Activated CD8-positive, alpha-beta memory T cell treated with anti-CD3 and anti-CD28 coated beads, Interleukin-2, amount 50 U/mL, for 4 hours (primary cell): ENCODE measurements at regions not wholly inside any gene's neighbourhood (a gene's known extent, or its start where the extent isn't known, plus 50 kb on each side); places are given as distances from the start of the nearest gene placed in this dataset.
"Not testable (repeated sequence)": the region's sequence is repeated elsewhere in the genome, so short reads cannot be mapped to it uniquely, and the experiment has no call there.

Source experiments
- DNase-seq: peaks from one replicate; pipeline ENCODE4 v3.0.0-alpha.2; 2020

DNA sequence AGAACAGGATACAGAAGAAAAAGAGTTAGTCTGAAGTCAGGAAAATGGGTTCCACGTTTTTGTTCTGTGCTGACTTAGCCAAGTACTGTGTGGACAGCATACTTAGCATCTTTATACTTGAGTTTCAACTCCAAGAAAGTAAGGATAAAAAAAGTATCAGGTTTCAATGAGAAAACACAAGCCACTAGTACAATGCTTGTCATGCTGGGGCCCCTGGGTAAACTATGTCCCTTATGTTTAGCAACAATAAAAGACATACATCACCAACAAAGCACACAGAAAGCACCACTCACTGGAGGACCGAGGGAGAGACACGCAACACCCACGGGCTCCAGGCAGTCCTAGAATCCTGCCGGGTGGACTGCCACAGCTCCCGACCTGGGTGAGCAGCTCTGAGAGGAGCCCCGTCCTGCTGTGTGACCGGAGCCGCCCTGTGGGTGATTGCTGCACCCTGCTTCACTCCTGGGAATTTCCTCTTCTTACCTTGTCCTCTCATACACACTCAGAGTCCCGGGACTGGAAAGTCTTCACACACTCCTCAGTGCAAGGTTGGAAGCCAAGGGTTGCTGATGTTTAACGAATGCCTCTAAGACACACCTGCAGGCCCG, 890.5 kb downstream of the BRD1 start:
- DNase-seq: no peak

DNA sequence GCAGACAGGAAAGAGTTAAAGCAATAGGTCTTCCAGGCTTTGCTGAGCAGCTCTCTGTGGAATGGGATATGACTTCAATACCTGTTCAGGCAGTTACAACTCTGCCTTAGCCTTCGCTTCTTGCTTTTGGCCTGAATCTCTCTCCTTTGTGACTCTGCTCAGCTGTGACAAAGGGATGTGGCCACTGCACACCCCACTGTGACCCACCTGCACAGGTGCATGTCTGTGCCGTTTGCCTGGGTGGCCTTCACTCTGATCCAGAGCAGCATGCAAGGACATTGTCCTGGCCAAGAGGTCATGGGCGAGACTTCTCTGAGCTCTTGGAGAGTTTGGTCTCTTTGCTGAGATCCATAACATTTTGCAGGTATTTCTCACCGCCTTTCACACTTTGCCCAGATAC, 891.3 kb downstream of the BRD1 start:
- no peak for DNase-seq

- DNase-seq: no peak
Measured at GRCh38 chr22:48934446-48934845, 893.2 kb downstream of the BRD1 start.

DNA sequence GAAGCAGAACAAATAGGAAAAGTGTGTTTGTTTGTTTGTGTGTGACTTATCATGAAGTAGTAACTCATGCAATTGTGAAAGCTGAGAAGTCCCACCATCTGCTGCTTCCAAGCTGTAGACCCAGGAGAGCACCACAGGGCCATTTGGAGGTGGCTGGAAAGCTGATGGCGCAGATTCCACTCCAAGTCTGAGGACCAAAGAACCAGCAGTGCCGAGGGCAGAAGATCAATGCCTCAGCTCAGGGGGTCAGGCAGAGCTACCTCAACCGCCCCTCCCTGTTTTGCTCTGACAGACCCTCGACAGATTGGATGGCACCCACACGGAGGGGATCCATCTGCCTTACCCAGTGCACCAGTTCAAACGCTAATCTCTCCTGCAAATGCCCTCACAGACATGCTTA, 896.2 kb downstream of the BRD1 start:
- no peak for DNase-seq

GRCh38 chr22:48929276-48929790, 898.3 kb downstream of the BRD1 start:
- no peak for DNase-seq

DNA sequence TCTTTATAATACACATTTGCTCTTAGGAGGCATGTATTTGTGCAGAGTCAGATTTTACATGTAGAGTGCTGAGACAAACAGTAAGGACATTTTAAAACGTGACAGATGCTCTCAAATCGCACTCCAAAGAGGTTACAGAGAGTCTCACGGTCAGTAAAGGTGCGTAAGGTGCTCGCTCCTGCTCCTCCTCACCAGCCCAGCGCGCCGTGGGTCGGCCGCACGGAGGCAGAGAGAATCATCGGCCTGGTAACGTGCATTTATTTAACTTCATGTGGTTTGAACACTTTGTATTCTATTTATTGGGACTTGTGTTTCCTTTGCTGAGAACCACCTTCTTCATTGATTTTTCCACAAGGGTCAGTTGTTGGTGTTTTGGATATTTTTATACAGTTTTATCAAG, 900.1 kb downstream of the BRD1 start:
- DNase-seq: no peak

GRCh38 chr22:48926643-48927042, 901.0 kb downstream of the BRD1 start:
- no peak for DNase-seq

DNA sequence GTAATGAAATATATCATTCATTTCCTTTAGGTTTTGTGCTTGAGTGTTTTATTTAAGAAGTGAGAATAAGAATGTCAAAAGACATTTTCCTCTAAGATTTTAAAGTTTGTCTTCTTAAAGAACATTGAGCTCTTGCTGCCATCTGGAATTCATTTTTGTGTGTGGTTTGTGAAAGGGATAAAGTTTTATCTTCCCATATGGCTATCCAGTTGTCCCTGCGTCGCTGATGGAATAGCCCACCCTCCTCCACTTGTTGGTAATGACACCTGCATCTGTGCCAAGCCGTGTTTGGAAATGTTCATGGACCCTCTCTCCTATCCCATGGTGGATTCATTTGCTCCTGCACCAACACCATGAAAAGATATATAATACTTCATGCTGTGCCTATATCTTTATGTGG, 901.5 kb downstream of the BRD1 start:
- DNase-seq: no peak

GRCh38 chr22:48925450-48925849, 902.2 kb downstream of the BRD1 start:
- DNase-seq: no peak

DNA sequence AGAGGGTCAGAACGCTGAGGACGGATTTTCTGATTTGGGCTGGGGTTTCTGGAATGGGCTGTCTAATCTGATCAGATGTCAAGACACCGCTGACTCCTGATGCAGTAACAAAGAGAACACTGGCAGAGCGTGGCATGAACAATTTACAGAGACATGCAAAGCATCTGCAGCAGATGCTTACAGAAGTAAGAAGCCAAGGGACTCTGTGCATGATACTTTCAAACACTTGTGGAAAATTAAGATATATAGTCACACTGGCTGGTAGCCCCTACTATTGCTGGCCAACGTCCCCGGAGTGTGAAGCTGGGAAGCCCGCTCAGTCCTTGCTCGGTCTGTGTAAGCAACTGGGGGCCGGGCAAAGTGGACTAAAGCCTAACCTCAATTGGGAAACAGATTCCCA, 903.7 kb downstream of the BRD1 start:
- no peak for DNase-seq

- no peak for DNase-seq
Measured at GRCh38 chr22:48923165-48923865, 904.4 kb downstream of the BRD1 start.

DNA sequence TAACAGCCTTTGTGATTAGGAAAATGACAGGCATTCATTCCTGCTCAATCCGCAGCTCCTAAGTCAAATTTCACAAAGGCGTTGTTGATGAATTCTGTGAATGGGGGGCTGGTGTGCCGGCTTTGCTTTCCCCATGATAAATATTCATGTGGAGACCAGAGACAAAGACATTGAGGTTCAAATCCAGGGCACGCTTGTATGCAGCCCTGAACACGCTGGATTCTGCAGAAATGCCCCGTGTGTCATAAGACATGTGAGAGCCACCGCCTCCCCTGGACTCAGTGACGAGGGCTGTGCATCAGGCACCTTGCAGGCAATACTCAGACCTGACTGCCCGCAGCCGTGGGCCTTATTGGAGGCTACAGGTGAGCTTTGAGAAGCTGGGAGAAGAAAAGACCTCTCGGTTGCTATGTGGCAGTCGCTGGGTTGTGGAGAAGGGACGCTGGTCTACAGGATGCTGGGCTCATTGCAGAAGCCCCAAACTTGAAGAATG, 906.2 kb downstream of the BRD1 start:
- DNase-seq: no peak

GRCh38 chr22:48920776-48921241, 906.9 kb downstream of the BRD1 start:
- DNase-seq: no peak

- no peak for DNase-seq
Measured at GRCh38 chr22:48919851-48920589, 907.7 kb downstream of the BRD1 start.

GRCh38 chr22:48919187-48919590, 908.5 kb downstream of the BRD1 start:
- DNase-seq: no peak

DNA sequence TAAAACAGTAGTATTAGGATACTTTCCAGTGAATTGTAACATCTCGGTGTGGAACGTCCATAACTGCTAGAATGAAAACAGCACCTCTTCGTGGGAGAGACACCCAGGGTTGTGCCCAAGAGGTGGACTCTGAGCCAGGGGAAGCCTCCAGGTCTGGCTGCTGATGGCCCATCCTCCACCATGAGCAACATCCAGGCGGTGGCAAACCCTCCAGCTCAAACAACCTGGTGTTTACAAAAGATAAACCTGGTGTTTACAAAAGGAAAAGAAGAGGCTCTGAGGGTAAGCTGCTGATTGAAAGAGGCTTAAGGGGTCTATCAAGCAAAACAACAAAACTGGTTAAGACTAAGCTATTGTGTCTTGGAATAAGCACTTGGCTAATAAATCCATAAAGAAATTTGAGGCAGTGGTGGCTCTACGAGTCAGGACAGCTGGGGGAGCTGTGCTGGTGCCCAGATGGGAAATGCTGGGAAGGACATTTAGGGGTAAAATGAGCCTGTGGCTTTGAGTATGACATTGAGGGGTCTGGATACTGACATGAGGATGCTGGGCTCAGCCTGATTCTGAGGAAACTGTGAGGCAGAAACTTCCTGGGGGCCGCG, 909.0 kb downstream of the BRD1 start:
- DNase-seq: no peak

GRCh38 chr22:48912356-48913066, 915.2 kb downstream of the BRD1 start:
- DNase-seq: not testable (repeated sequence)

- not testable (repeated sequence) for DNase-seq
Measured at GRCh38 chr22:48911647-48912046, 916.0 kb downstream of the BRD1 start.

DNA sequence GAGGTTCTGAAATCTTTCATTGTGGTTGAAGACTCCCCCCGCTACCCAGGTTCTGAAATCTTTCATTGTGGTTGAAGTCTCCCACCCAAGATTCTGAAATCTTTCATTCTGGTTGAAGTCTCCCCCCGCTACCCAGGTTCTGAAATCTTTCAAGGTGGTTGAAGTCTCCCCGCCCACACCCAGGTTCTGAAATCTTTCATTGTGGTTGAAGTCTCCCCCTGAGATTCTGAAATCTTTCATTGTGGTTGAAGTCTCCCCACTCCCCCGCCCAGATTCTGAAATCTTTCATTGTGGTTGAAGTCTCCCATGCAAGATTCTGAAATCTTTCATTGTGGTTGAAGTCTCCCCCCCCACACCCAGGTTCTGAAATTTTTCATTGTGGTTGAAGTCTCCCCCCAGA, 916.6 kb downstream of the BRD1 start:
- DNase-seq: not testable (repeated sequence)

DNA sequence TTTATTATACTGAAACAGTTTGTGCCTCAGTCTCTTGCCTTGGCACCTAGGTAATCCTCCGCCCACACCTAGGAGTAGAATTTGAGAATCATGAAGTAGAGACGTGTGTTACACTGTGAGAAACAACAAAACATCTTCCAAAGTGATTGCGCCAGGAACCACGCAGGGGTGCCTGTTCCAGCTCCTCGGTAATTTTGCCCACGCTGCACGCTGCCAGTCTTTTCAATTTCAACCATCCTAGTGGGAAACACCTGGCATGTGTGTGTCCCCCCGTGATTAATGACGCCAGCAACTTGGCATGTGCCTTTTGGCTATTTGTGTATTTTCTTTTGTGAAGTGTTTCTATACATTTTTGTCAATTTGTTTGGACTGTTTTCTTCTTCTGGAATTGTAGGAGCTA, 919.1 kb downstream of the BRD1 start:
- DNase-seq: no peak

GRCh38 chr22:48907591-48907990, 920.1 kb downstream of the BRD1 start:
- DNase-seq: no peak

GRCh38 chr22:48906216-48906835, 921.3 kb downstream of the BRD1 start:
- no peak for DNase-seq
